ENCODE measurements at regions not wholly inside any gene's neighbourhood (a gene's known extent, or its start where the extent isn't known, plus 50 kb on each side); places are given as distances from the start of the nearest gene placed in this dataset.

DNA sequence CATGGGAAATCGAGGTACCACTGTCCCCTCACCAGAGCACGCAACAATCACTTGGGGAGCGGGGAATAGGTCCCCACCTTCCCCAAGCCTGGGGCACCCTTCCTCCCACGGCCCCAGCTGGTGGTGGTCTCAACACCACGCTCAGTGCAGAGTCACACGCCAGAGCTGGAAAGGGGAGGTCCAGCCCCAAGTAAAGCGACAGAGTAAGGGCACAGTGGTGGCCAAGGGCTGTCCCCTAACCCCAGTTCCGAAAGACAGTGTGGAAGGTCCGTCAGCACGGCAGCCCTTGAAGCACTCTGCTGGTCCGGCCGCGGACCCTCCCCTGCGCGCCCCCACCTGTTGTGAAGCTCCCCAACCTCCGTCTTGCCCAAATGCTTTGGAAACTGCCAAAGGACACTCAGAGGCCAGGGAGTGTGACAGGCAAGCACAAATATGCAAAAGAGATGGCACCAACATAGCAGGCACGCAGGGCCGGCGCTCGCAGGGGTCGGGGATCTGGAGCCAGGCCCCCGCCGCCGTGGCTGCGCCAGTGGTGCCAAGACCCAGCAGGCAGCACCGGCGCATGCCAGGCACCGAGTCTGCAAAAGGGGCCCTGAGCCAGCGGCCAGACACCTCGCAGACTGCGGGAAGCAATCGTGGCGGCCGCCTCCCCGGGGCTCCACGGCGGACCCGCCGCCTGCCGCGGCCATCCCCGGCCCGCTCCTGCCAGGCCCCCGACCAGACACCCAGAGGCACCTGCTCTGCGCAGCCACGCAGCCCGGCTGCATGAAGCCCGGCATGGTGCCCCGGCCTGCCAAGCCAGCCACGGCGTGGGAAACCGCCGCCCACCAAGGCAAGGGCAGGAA, 51.6 kb upstream of the SRRM3 start:
- Histone ChIP-seq H3K4me1 (ENCODE audit: low read length) (no peaks in the 10 kb centered on the region), H3K4me2 (ENCODE audit: low read length) (no peak overlapping the region), H3K4me3 (ENCODE audit: low read length) (no peak overlapping the region), H4K20me1 (ENCODE audit: insufficient read depth, low read length) (no peaks in the 10 kb centered on the region), H2AFZ (ENCODE audit: low read depth, low read length) (no peak overlapping the region), H3K36me3 (replicated peaks; ENCODE audit: low read depth, low read length) (no peaks in the 10 kb centered on the region), H3K79me2 (ENCODE audit: low read length) (no peaks in the 10 kb centered on the region), H3K27ac (ENCODE audit: low read length) (no peak overlapping the region), H3K27me3 (ENCODE audit: low read depth, low read length) (no peaks in the 10 kb centered on the region), H3K9ac (ENCODE audit: low read length) (no peak overlapping the region), H3K9me3 (ENCODE audit: insufficient read depth, low read length) (no peaks in the 10 kb centered on the region)
- TF ChIP-seq EZH2phosphoT487 (IDR thresholded peaks at IDR 0.05; ENCODE audit: low read depth) (no peak), CTCF (IDR thresholded peaks at IDR 0.05; ENCODE audit: low read depth, low read length) (no peak)

Data from OCI-LY3 (cell line).